Muscle layer of duodenum (tissue), 2 donors: ENCODE measurements at regions not wholly inside any gene's neighbourhood (a gene's known extent, or its start where the extent isn't known, plus 50 kb on each side); places are given as distances from the start of the nearest gene placed in this dataset.

ENCODE experiments used
- H3K27ac ChIP-seq: one replicate; pipeline ENCODE4 v1.7.0; 2013; ENCODE audit warnings: mild to moderate bottlenecking, low read length
- H3K27me3 ChIP-seq: one replicate; pipeline ENCODE4 v1.7.0; 2013; ENCODE audit warnings: low read depth, mild to moderate bottlenecking, control low read depth, low read length
- H3K36me3 ChIP-seq, 2 donors: one replicate each; pipeline ENCODE4 v1.7.0; 2013; ENCODE audit warnings: low read length in 2 of 2, control low read depth in 1 of 2, mild to moderate bottlenecking in 1 of 2; ENCODE audit not compliant: insufficient read depth in 2 of 2, control insufficient read depth in 1 of 2
- H3K4me1 ChIP-seq, 2 donors: one replicate each; pipeline ENCODE4 v1.7.0; 2013; ENCODE audit warnings: low read length in 2 of 2, mild to moderate bottlenecking in 2 of 2, control low read depth in 1 of 2, moderate library complexity in 1 of 2; ENCODE audit not compliant: insufficient read depth in 2 of 2, control insufficient read depth in 1 of 2
- H3K4me3 ChIP-seq, 2 donors: one replicate each; pipeline ENCODE4 v1.7.0; 2013; ENCODE audit warnings: low read length in 2 of 2, low read depth in 1 of 2, mild to moderate bottlenecking in 1 of 2
- H3K9me3 ChIP-seq, 2 donors: one replicate each; pipeline ENCODE4 v1.7.0; 2013; ENCODE audit warnings: low read length in 2 of 2, control low read depth in 1 of 2, mild to moderate bottlenecking in 1 of 2; ENCODE audit not compliant: control insufficient read depth in 1 of 2
- donor health status: healthy.

DNA sequence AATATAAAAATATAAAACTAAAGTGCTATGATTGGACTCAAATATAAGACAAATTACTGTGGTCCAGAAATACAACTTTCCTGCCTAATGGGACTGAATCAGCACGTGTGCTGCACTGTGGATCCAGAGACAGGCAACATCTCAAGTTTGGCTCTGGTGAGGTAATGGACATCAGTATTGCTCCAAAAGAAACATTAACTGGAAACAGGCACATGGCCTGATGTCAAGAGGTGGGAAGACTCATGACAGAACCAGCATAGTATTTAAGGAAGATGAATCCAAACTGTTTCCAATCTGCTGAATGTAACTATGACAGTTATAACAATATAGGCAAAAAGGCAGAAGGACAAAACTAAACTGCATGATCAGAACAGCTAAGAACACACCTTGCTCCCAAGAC is 354.6 kb downstream of the FSIP2 start:
- Histone ChIP-seq H3K9me3 (no peaks in the 10 kb centered on the region), H3K4me1 (no peaks in the 10 kb centered on the region), H3K27me3 (no peaks in the 10 kb centered on the region), H3K36me3 (no peaks in the 10 kb centered on the region), H3K4me3 (no peak overlapping the region), H3K27ac (no peak overlapping the region)

- no peak overlapping the region for H3K4me3 ChIP-seq
- no peaks in the 10 kb centered on the region for H3K27me3 ChIP-seq
- peaks cover 0 to 4% of the 10 kb centered on the region in 2 donors for H3K4me1 ChIP-seq
- no peaks in the 10 kb centered on the region for H3K9me3 ChIP-seq
- H3K36me3 ChIP-seq: no peaks in the 10 kb centered on the region
- no peak overlapping the region for H3K27ac ChIP-seq
Measured at GRCh38 chr2:186098821-186099220, 360.2 kb downstream of the FSIP2 start.

DNA sequence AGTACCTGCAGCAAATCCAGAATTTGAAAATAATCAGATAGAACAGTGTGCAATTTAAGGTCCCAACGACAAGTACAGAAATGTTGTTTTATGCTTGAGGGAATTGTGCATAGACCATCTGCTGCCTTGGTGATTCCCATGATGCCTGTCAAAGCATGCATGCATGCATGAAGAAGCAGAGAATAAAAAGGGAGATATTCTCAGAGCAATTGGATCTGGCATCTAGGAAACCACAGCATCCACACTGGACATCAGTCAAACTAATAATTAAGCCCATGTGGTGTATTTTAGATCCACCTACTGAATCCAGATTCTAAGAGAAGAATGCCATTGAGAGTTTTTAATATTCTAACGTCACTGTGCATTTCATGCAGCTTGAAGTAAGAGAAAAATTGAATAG is 361.2 kb downstream of the FSIP2 start:
- Histone ChIP-seq H3K27me3 (no peaks in the 10 kb centered on the region), H3K27ac (no peak overlapping the region), H3K36me3 (no peaks in the 10 kb centered on the region), H3K4me1 (peaks cover 0 to 4% of the 10 kb centered on the region in 2 donors), H3K9me3 (no peaks in the 10 kb centered on the region), H3K4me3 (no peak overlapping the region)

DNA sequence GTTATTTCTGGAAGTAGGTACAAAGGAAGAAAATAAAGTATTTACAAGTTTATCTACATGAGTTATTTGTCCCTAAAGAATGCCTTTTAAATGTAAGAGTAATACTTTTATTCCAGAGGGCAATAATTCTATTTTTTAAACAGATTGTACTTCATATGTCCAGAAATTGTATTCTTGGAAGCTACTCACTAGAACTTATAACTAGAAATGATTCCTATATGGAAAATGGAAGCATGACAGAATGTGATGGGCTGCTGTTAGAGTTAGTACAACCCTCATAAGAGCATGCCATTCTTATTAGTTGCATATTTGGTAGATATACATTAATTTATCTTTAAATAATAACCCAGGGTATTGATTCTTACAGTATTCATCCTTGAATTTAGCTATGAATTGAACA is 362.0 kb downstream of the FSIP2 start:
- Histone ChIP-seq H3K4me1 (peaks cover 0 to 4% of the 10 kb centered on the region in 2 donors), H3K36me3 (no peaks in the 10 kb centered on the region), H3K27ac (no peak overlapping the region), H3K9me3 (no peaks in the 10 kb centered on the region), H3K4me3 (no peak overlapping the region), H3K27me3 (no peaks in the 10 kb centered on the region)

DNA sequence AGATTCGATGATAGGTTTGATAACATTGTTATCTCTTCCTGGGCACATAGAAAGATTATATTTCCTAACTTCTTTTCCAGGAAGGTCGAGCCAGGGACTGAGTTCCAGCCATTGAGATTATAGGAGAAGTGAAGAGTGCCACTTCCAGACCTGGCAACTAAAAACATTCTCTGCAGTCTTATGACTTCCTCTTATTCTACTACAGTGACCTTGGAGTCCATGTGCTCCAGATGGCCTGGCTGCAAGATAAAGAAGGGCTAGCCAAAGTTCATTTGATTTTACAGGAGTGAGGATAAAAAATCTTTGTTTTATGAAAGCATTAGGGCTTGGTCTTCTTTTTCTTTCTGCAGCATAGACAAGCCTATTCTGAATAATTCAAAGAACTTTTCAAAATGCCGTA is 363.0 kb downstream of the FSIP2 start:
- H3K27ac ChIP-seq: no peak overlapping the region
- peaks cover 0 to 4% of the 10 kb centered on the region in 2 donors for H3K4me1 ChIP-seq
- no peaks in the 10 kb centered on the region for H3K9me3 ChIP-seq
- H3K4me3 ChIP-seq: no peak overlapping the region
- H3K36me3 ChIP-seq: no peaks in the 10 kb centered on the region
- H3K27me3 ChIP-seq: no peaks in the 10 kb centered on the region

DNA sequence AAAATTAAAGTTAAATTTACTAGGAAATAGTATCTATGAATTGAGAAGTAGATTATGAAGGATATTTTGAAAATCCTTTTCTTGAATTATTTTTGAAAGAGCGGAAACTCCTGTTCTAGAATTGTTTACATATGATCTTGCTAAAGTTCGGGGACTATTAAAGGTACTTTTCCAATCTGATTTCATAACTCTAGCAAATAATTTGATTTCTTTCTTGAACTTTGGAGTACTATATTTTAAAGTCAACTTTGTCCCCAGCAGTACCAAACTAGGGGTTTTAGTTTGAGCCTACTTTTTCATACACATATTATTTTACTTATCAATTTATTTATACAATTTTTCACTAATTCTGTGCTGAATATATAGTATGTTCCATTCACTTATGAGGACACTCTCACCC is 364.7 kb downstream of the FSIP2 start:
- H3K27ac ChIP-seq: no peak overlapping the region
- H3K4me3 ChIP-seq: no peak overlapping the region
- peaks cover 0 to 4% of the 10 kb centered on the region in 2 donors for H3K4me1 ChIP-seq
- no peaks in the 10 kb centered on the region for H3K27me3 ChIP-seq
- H3K36me3 ChIP-seq: no peaks in the 10 kb centered on the region
- H3K9me3 ChIP-seq: no peaks in the 10 kb centered on the region

GRCh38 chr2:186105016-186105724 is 366.6 kb downstream of the FSIP2 start:
- Histone ChIP-seq H3K27me3 (no peaks in the 10 kb centered on the region), H3K9me3 (no peaks in the 10 kb centered on the region), H3K36me3 (no peaks in the 10 kb centered on the region), H3K4me3 (no peak overlapping the region), H3K4me1 (peaks cover 0 to 4% of the 10 kb centered on the region in 2 donors), H3K27ac (no peak overlapping the region)

GRCh38 chr2:186108470-186108869 is 369.9 kb downstream of the FSIP2 start:
- Histone ChIP-seq H3K9me3 (no peaks in the 10 kb centered on the region), H3K4me3 (no peak overlapping the region), H3K4me1 (no peaks in the 10 kb centered on the region), H3K36me3 (no peaks in the 10 kb centered on the region), H3K27ac (no peak overlapping the region), H3K27me3 (no peaks in the 10 kb centered on the region)

- no peaks in the 10 kb centered on the region for H3K4me1 ChIP-seq
- H3K36me3 ChIP-seq: no peaks in the 10 kb centered on the region
- H3K9me3 ChIP-seq: peaks cover 0 to 4% of the 10 kb centered on the region in 2 donors
- no peak overlapping the region for H3K27ac ChIP-seq
- no peak overlapping the region for H3K4me3 ChIP-seq
- no peaks in the 10 kb centered on the region for H3K27me3 ChIP-seq
Measured at GRCh38 chr2:186113284-186113683, 372.8 kb upstream of the ZC3H15 start.

DNA sequence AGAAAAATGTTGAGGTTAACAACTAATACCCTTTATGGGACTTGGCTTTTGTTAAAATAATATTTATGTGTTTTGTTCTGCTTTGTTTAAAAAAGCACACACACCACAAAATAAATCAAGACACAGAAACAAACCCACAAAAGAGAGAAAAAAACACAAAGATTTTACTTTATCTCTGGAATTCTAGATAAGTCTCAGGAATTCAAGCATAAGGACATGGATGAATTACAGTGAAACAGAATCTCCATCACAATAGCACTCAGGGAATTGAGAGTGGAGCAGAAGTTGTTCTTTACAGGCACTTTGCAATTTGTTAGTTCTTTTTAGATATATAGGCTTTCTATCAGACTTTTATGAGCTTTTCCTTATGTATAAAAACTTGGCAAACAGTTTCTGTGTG is 360.9 kb upstream of the ZC3H15 start:
- H3K4me1 ChIP-seq: no peaks in the 10 kb centered on the region
- no peak overlapping the region for H3K27ac ChIP-seq
- H3K4me3 ChIP-seq: no peak overlapping the region
- H3K9me3 ChIP-seq: no peaks in the 10 kb centered on the region
- H3K27me3 ChIP-seq: no peaks in the 10 kb centered on the region
- H3K36me3 ChIP-seq: no peaks in the 10 kb centered on the region

DNA sequence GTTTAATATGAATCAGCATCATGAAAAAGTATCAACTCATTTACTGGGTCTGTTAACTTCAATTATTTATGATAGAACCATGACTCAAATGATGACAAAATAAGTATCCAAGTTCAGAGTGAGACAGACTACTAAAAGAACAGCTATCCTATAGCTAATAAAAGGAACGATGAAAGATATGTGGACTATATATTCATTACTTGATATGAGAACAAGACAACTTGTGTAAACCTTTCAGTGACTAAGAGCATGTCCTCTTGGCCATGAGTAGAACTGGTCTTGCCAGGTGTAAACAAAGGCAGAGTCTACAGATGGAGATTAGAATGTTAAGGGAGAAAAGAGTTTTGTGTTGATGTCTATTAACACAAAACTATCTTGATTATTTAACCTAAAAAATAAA is 360.4 kb upstream of the ZC3H15 start:
- H3K4me3 ChIP-seq: no peak overlapping the region
- H3K27me3 ChIP-seq: no peaks in the 10 kb centered on the region

DNA sequence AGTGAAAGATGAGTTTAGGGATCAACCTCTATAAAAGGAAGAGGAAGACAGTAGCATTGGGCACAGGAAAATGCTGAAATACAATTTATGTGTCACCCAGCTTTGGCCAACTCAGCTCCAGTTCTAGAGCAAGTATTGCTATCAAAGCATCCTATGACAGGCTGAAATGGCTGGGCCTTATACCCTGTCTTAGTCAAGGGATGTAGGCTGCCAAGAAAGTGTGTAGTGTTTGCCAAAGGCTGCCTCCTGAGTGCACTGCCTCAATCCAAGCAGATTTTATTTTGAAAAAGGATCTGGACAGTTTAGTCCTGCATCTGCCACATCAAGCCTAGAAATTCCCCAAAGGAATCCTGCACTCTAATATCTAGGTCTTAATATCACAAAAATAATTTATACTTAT is 359.9 kb upstream of the ZC3H15 start:
- Histone ChIP-seq H3K27ac (no peak overlapping the region), H3K36me3 (no peaks in the 10 kb centered on the region), H3K4me1 (no peaks in the 10 kb centered on the region), H3K27me3 (no peaks in the 10 kb centered on the region), H3K9me3 (no peaks in the 10 kb centered on the region), H3K4me3 (no peak overlapping the region)

More for the DNA sequence above, 360.4 kb upstream of the ZC3H15 start:
- H3K4me1 ChIP-seq: no peaks in the 10 kb centered on the region
- no peak overlapping the region for H3K27ac ChIP-seq
- H3K9me3 ChIP-seq: no peaks in the 10 kb centered on the region
- H3K36me3 ChIP-seq: no peaks in the 10 kb centered on the region
